Epithelial cell of esophagus (primary cell): ENCODE measurements at regions not wholly inside any gene's neighbourhood (a gene's known extent, or its start where the extent isn't known, plus 50 kb on each side); places are given as distances from the start of the nearest gene placed in this dataset.

ENCODE experiments used
- DNase-seq: peaks from one replicate; pipeline ENCODE4 v3.0.0; 2010; ENCODE audit warnings: low read depth
- H3K4me3 ChIP-seq: 2 replicates; pipeline ENCODE4 v1.5.1; 2011; ENCODE audit warnings: mild to moderate bottlenecking, low read length, control low read depth
- TF ChIP-seq, protein P1 (sequence below): IDR thresholded peaks from 2 replicates; pipeline ENCODE4 v1.5.1; 2011; ENCODE audit warnings: low read depth, mild to moderate bottlenecking, low read length, control low read depth, inconsistent platforms; ENCODE audit not compliant: insufficient read depth; ENCODE audit errors: missing control alignments

DNA sequence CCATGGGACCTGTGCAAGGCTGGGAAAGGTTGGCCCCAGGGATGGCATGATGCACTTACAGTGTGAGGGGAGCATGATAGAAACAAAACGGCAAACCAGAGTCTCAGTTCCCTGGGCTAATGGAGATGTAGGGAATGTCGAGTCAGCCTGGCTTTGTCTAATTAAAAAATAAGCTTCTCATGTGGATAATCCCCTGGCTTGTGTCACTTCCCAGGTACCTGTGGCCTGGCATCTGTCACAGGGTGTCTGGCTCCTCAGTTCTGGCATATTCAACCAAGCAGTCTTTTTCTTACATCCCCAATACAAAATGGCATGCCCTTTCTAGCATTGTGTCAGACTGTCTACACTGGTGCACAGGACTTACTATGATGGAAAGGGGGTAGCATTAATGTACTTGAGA lies 261.4 kb downstream of the GRIN2B start:
- DNase-seq: no peak
- TF ChIP-seq, protein P1, sequence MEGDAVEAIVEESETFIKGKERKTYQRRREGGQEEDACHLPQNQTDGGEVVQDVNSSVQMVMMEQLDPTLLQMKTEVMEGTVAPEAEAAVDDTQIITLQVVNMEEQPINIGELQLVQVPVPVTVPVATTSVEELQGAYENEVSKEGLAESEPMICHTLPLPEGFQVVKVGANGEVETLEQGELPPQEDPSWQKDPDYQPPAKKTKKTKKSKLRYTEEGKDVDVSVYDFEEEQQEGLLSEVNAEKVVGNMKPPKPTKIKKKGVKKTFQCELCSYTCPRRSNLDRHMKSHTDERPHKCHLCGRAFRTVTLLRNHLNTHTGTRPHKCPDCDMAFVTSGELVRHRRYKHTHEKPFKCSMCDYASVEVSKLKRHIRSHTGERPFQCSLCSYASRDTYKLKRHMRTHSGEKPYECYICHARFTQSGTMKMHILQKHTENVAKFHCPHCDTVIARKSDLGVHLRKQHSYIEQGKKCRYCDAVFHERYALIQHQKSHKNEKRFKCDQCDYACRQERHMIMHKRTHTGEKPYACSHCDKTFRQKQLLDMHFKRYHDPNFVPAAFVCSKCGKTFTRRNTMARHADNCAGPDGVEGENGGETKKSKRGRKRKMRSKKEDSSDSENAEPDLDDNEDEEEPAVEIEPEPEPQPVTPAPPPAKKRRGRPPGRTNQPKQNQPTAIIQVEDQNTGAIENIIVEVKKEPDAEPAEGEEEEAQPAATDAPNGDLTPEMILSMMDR: no peak
- no peak overlapping the region for H3K4me3 ChIP-seq

DNA sequence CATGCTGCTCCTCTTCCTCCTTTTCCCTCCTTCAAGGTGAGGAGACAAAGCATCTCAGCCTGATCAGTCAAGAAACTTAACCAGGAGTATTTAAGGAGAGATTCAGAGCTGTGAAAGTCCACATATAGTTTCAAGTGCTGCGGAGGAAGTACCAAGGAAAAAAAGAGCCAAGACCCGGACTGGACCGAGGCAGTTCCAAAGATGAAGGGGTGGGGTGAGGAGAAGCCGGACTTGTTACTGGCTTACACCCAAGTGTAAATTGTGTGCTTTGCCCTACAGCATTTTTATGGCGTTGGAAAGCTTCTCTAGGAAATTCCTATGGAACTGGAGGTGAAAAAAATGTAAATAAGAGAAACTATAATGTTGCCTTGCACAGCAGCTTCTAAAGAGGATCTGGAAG lies 263.1 kb downstream of the GRIN2B start:
- no peak overlapping the region for H3K4me3 ChIP-seq
- TF ChIP-seq, protein P1: no peak
- no peak for DNase-seq

DNA sequence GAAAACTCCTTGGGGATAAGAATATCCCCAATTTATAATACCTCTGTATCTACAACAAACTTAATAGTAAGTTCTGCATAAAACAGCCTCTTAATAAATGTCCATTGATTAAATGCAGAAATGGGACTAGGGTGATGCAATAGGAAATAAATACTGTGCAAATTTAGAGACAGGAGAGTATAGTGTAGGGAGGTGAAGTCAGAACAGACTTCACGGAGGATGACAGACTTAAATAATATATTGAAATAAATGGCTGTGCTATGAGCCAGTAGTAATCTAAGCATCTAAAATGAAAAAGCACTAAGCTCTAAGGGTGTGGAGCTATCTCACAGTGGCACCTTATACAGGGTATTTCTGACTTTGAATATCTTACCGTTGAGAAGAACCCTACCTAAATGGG lies 265.3 kb downstream of the GRIN2B start:
- H3K4me3 ChIP-seq: no peak overlapping the region
- TF ChIP-seq, protein P1: no peak
- DNase-seq: no peak

DNA sequence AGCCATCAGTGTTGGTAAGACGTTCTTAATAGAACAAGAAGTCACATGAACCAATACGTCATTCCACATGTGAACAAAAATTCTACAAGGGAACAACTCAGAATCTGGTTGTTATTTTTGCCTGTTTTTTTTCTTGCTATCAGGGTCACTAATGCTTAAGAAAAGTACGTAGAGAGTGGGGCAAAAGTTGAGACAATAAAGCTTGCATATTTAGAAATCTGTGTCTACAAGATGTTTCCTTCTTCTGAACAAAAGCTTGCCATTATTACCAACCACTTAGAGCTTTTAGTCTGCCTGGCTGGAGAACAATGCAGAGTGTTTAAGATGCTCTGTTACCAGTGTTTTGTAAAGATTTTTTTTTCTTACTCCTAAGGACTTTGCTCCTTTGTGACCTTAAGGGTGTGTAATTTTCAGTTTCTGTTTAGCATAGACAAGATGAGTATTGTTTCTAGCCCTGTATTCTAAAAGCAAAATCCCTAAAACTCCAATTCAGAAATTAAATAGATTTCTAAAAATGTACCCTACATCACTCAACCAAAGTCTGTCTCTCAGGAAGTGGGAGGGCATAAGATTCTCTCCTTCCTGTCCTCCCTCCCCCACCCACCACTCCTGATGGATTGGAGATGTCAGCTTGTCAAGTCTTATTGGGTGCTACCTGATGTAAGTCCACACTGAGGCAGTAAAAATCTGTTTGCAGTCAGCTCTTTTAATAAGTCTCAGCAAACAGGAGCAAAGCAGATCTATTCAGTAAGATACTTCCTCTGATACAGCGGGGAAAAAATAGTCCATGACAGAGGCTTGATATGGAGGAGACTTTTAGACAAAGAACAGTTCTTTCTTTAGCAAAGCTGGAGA lies 267.6 kb downstream of the GRIN2B start:
- H3K4me3 ChIP-seq: no peak overlapping the region
- DNase-seq: no peak
- TF ChIP-seq, protein P1: no peak

DNA sequence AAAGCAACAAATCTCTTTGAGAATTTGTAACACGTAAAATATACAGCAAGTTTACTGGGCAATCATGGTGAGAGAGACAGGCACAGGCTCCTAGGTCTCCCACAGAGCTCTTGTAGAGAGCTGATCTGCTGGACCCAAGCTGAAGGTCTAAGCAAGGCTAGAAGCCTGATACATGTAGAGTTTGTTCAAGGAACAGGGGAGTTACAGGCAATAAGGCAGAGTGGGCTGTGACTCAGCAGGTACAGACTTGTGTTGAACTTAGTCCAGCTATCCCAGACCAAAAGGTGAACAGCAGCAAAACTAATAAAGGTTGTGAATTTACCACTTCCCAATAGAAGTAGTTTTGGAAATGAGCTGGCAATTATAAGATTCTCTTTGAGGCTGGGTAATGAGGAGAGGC lies 273.6 kb downstream of the GRIN2B start:
- H3K4me3 ChIP-seq: no peak overlapping the region
- TF ChIP-seq, protein P1: no peak
- no peak for DNase-seq

DNA sequence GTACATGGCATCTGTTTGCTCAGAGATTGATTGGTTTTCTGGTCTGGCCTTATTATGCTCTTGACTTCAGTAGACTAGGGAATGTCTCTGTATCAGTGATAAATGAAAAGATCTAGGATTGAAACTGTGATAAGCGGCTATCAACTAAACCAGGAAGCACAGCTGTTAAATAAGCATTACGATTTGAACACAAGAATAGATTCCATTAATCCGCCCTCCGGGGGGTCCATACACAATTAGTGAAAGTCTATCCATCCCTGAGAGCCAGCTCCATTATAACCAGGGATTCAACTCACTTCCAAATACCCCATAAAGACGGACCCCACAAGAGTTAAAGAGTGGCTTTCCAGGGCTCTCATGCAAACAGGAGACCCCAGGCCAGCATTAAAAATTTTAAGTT lies 279.0 kb downstream of the GRIN2B start:
- TF ChIP-seq, protein P1: no peak
- H3K4me3 ChIP-seq: no peak overlapping the region
- no peak for DNase-seq

DNA sequence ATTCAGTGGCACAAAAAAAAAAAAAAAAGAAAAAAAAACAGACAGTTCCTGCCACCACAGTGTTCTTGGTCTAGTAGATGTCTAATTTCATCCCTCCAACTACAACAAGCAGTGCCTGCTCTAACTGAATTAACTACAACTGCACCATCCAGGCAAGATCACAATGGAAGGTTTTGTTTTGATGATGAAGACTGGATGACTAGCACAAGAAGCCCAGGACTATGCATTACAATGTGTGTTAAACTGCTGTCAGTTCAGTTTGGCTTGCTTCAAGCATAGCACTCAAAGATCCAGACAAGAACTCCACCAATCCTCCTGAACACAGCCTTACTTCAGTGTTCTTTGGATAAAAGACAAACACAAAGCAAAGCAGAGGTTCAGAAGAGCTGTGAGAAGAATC lies 279.9 kb downstream of the GRIN2B start:
- no peak for DNase-seq
- TF ChIP-seq, protein P1: no peak
- no peak overlapping the region for H3K4me3 ChIP-seq
